Gastrocnemius medialis (tissue), 4 donors: ENCODE measurements at regions not wholly inside any gene's neighbourhood (a gene's known extent, or its start where the extent isn't known, plus 50 kb on each side); places are given as distances from the start of the nearest gene placed in this dataset.

Experiments
- CTCF ChIP-seq, 5 experiments: fragments of 450-650 bp in 3 of 5; fragments of 200-600 bp in 2 of 5; sonication (generic) in 2 of 5; IDR thresholded peaks in 4 of 5; conservative IDR thresholded peaks in 1 of 5; 1 replicate in 4 of 5; 2 replicates in 1 of 5; pipeline ENCODE4 v1.5.1; 2016 to 2019; ENCODE audit warnings: antibody characterized with exemption in 5 of 5, mild to moderate bottlenecking in 3 of 5, moderate library complexity in 3 of 5
- POLR2A ChIP-seq, 2 donors: fragments of 450-650 bp; IDR thresholded peaks; one replicate each; pipeline ENCODE4 v1.6.1; 2017; ENCODE audit warnings: antibody characterized with exemption in 2 of 2, mild to moderate bottlenecking in 2 of 2, moderate library complexity in 2 of 2

- no peak for TF ChIP-seq CTCF (IDR thresholded peaks at IDR 0.05 in 4 of 5, conservative IDR thresholded peaks at IDR 0.05 in 1 of 5)
- TF ChIP-seq POLR2A (IDR thresholded peaks at IDR 0.05) = no peak
Observed at GRCh38 chr11:103768816-103769215, 267.6 kb upstream of the DDI1 start.
